ENCODE measurements at regions not wholly inside any gene's neighbourhood (a gene's known extent, or its start where the extent isn't known, plus 50 kb on each side); places are given as distances from the start of the nearest gene placed in this dataset.

GRCh38 chr6:120945905-120946594 lies 388.2 kb downstream of the TBC1D32 start:
- no peak for TF ChIP-seq CTCF (IDR thresholded peaks at IDR 0.05)
- TF ChIP-seq POLR2A (IDR thresholded peaks at IDR 0.05), result no peak

Data from heart left ventricle (tissue), 13 donors.